K562 (cell line): ENCODE measurements at regions not wholly inside any gene's neighbourhood (a gene's known extent, or its start where the extent isn't known, plus 50 kb on each side); places are given as distances from the start of the nearest gene placed in this dataset.

Experiments used
- E2F3 ChIP-seq: fragments of 250-450 bp; sonication (Bioruptor Pico); IDR thresholded peaks from 2 replicates; pipeline ENCODE4 v1.4.0; 2020; ENCODE audit warnings: mild to moderate bottlenecking
- HNRNPL ChIP-seq: fragments of 200-400 bp; formaldehyde crosslinking; IDR thresholded peaks from 2 replicates; pipeline ENCODE4 v1.6.1; 2017; ENCODE audit warnings: low read depth, mild to moderate bottlenecking, low read length
- MTF1 ChIP-seq: fragments of 250-450 bp; sonication (Bioruptor Pico); IDR thresholded peaks from 2 replicates; pipeline ENCODE4 v1.9.0; 2021; ENCODE audit warnings: moderate library complexity, mild to moderate bottlenecking, inconsistent platforms, borderline replicate concordance
- PHF21A ChIP-seq: fragments of 450-650 bp; IDR thresholded peaks from 2 replicates; pipeline ENCODE4 v1.6.1; 2017; ENCODE audit warnings: low read depth, borderline replicate concordance
- RBM39 ChIP-seq: fragments of 200-400 bp; formaldehyde crosslinking; optimal IDR thresholded peaks from 2 replicates; pipeline ENCODE3; 2018; ENCODE audit warnings: low read depth, low read length
- SAP30 ChIP-seq: fragments of 200-600 bp; sonication (generic); IDR thresholded peaks from 2 replicates; pipeline ENCODE4 v1.6.1; 2012; ENCODE audit warnings: borderline replicate concordance, low read depth, mild to moderate bottlenecking, moderate library complexity, low read length, control low read depth, inconsistent platforms; ENCODE audit not compliant: insufficient read depth, poor library complexity, severe bottlenecking
- TF ChIP-seq, protein P1 (sequence below), 2 experiments: fragments of 450-650 bp in 1 of 2; IDR thresholded peaks; 2 replicates each; pipeline ENCODE4 v1.6.1; 2011 to 2017; ENCODE audit warnings: low read depth in 2 of 2, antibody characterized with exemption in 1 of 2, borderline replicate concordance in 1 of 2, low read length in 1 of 2, mild to moderate bottlenecking in 1 of 2, mixed read lengths in 1 of 2; ENCODE audit not compliant: control insufficient read depth in 1 of 2
- TF ChIP-seq, protein P2 (sequence below): fragments of 200-800 bp; sonication (Bioruptor generic); IDR thresholded peaks from 2 replicates; pipeline ENCODE4 v1.6.1; 2016; ENCODE audit warnings: missing genetic modification characterization, missing compliant biosample characterization
- TF ChIP-seq, protein P3 (sequence below): fragments of 250-450 bp; sonication (Bioruptor Pico); IDR thresholded peaks from 2 replicates; pipeline ENCODE4 v1.5.0; 2020; ENCODE audit warnings: mild to moderate bottlenecking

DNA sequence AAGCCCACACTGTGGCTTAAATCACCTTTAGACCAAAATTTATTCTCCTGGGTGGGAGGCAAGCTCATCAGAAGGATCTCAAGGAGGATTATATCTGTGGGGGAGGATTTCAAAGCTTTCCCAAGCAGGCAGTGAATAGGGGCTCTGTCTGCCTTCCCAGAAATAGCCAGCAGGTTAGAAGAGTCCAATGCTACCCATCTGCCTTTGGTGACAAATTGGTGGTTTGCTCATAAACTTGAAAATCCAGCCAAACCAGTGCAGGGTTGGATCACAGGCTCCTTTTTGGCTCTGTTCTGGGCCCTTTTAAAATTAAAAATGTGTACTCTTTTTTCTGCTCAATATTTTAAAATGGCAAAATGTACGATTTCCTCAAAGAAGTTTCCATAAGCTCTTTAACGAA lies 118.9 kb upstream of the ZC3H11B start (continued):
- TF ChIP-seq, protein P1, sequence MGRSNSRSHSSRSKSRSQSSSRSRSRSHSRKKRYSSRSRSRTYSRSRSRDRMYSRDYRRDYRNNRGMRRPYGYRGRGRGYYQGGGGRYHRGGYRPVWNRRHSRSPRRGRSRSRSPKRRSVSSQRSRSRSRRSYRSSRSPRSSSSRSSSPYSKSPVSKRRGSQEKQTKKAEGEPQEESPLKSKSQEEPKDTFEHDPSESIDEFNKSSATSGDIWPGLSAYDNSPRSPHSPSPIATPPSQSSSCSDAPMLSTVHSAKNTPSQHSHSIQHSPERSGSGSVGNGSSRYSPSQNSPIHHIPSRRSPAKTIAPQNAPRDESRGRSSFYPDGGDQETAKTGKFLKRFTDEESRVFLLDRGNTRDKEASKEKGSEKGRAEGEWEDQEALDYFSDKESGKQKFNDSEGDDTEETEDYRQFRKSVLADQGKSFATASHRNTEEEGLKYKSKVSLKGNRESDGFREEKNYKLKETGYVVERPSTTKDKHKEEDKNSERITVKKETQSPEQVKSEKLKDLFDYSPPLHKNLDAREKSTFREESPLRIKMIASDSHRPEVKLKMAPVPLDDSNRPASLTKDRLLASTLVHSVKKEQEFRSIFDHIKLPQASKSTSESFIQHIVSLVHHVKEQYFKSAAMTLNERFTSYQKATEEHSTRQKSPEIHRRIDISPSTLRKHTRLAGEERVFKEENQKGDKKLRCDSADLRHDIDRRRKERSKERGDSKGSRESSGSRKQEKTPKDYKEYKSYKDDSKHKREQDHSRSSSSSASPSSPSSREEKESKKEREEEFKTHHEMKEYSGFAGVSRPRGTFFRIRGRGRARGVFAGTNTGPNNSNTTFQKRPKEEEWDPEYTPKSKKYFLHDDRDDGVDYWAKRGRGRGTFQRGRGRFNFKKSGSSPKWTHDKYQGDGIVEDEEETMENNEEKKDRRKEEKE (IDR thresholded peaks at IDR 0.05; ENCODE audit: borderline replicate concordance in 1 of 2, control insufficient read depth in 1 of 2, low read depth in 2 of 2, low read length in 1 of 2): no peak
- TF ChIP-seq HNRNPL: no peak
- TF ChIP-seq, protein P2, sequence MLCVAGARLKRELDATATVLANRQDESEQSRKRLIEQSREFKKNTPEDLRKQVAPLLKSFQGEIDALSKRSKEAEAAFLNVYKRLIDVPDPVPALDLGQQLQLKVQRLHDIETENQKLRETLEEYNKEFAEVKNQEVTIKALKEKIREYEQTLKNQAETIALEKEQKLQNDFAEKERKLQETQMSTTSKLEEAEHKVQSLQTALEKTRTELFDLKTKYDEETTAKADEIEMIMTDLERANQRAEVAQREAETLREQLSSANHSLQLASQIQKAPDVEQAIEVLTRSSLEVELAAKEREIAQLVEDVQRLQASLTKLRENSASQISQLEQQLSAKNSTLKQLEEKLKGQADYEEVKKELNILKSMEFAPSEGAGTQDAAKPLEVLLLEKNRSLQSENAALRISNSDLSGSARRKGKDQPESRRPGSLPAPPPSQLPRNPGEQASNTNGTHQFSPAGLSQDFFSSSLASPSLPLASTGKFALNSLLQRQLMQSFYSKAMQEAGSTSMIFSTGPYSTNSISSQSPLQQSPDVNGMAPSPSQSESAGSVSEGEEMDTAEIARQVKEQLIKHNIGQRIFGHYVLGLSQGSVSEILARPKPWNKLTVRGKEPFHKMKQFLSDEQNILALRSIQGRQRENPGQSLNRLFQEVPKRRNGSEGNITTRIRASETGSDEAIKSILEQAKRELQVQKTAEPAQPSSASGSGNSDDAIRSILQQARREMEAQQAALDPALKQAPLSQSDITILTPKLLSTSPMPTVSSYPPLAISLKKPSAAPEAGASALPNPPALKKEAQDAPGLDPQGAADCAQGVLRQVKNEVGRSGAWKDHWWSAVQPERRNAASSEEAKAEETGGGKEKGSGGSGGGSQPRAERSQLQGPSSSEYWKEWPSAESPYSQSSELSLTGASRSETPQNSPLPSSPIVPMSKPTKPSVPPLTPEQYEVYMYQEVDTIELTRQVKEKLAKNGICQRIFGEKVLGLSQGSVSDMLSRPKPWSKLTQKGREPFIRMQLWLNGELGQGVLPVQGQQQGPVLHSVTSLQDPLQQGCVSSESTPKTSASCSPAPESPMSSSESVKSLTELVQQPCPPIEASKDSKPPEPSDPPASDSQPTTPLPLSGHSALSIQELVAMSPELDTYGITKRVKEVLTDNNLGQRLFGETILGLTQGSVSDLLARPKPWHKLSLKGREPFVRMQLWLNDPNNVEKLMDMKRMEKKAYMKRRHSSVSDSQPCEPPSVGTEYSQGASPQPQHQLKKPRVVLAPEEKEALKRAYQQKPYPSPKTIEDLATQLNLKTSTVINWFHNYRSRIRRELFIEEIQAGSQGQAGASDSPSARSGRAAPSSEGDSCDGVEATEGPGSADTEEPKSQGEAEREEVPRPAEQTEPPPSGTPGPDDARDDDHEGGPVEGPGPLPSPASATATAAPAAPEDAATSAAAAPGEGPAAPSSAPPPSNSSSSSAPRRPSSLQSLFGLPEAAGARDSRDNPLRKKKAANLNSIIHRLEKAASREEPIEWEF (CRISPR knock-in tag): no peak
- no peak for TF ChIP-seq PHF21A
- no peak for TF ChIP-seq SAP30
- TF ChIP-seq, protein P3, sequence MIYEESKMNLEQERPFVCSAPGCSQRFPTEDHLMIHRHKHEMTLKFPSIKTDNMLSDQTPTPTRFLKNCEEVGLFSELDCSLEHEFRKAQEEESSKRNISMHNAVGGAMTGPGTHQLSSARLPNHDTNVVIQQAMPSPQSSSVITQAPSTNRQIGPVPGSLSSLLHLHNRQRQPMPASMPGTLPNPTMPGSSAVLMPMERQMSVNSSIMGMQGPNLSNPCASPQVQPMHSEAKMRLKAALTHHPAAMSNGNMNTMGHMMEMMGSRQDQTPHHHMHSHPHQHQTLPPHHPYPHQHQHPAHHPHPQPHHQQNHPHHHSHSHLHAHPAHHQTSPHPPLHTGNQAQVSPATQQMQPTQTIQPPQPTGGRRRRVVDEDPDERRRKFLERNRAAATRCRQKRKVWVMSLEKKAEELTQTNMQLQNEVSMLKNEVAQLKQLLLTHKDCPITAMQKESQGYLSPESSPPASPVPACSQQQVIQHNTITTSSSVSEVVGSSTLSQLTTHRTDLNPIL: no peak
- no peak for TF ChIP-seq RBM39
- no peak for TF ChIP-seq MTF1 (CRISPR knock-in tag)
- TF ChIP-seq E2F3: no peak
- TF ChIP-seq, all 486 proteins: peak for 0
